ENCODE measurements at regions not wholly inside any gene's neighbourhood (a gene's known extent, or its start where the extent isn't known, plus 50 kb on each side); places are given as distances from the start of the nearest gene placed in this dataset.

GRCh38 chr10:117863771-117864170 lies 183.0 kb downstream of the RAB11FIP2 start:
- peaks cover 8 to 9% of the 10 kb centered on the region in 2 donors for H3K27me3 Mint-ChIP-seq (ENCODE audit: low read depth in 2 of 2)
- Histone ChIP-seq H3K4me1 (ENCODE audit: control insufficient read depth, insufficient read depth, low read length) (no peaks in the 10 kb centered on the region), H3K27me3 (ENCODE audit: control insufficient read depth, insufficient read depth, low read length) (no peaks in the 10 kb centered on the region), H3K27ac (ENCODE audit: low read length) (no peak overlapping the region), H3K9me3 (ENCODE audit: control insufficient read depth, insufficient read depth, low read length) (no peaks in the 10 kb centered on the region), H3K4me3 (ENCODE audit: low read length) (no peak overlapping the region), H3K36me3 (ENCODE audit: control insufficient read depth, insufficient read depth, low read length) (no peaks in the 10 kb centered on the region)
- no peak for ATAC-seq
- no peaks in the 10 kb centered on the region for H3K4me1 Mint-ChIP-seq
- H3K27ac Mint-ChIP-seq, result no peak overlapping the region
- H3K36me3 Mint-ChIP-seq, result no peaks in the 10 kb centered on the region
- intact Hi-C loops (cut with micrococcal nuclease), result no loop called here
- no peak for DNase-seq
- no peaks in the 10 kb centered on the region for H3K9me3 Mint-ChIP-seq
- no peak overlapping the region for H3K4me3 Mint-ChIP-seq
- no peak for TF ChIP-seq CTCF (IDR thresholded peaks at IDR 0.05)
- WGBS (ENCODE audit: insufficient coverage), result 80% methylated on average over 1 of the region's 2 CpGs

- no peaks in the 10 kb centered on the region for H3K9me3 ChIP-seq (ENCODE audit: control insufficient read depth, insufficient read depth, low read length)
- DNase-seq (no peak), ATAC-seq (no peak)
- intact Hi-C loops (cut with micrococcal nuclease), result no loop called here
- Mint-ChIP-seq H3K27ac (no peak overlapping the region), H3K9me3 (no peaks in the 10 kb centered on the region), H3K4me3 (no peak overlapping the region), H3K4me1 (no peaks in the 10 kb centered on the region), H3K36me3 (no peaks in the 10 kb centered on the region), H3K27me3 (ENCODE audit: low read depth in 2 of 2) (peaks cover 9 to 21% of the 10 kb centered on the region in 2 donors)
- H3K4me3 ChIP-seq (ENCODE audit: low read length), result no peak overlapping the region
- no peak overlapping the region for H3K27ac ChIP-seq (ENCODE audit: low read length)
- 87% methylated on average over 4 of the region's 4 CpGs for WGBS (ENCODE audit: insufficient coverage)
- no peaks in the 10 kb centered on the region for H3K36me3 ChIP-seq (ENCODE audit: control insufficient read depth, insufficient read depth, low read length)
- H3K27me3 ChIP-seq (ENCODE audit: control insufficient read depth, insufficient read depth, low read length), result no peaks in the 10 kb centered on the region
- no peaks in the 10 kb centered on the region for H3K4me1 ChIP-seq (ENCODE audit: control insufficient read depth, insufficient read depth, low read length)
- no peak for TF ChIP-seq CTCF (IDR thresholded peaks at IDR 0.05)
These were observed 180.8 kb downstream of the RAB11FIP2 start for GRCh38 chr10:117865945-117866344.

- Histone ChIP-seq H3K4me3 (ENCODE audit: low read length) (no peak overlapping the region), H3K4me1 (ENCODE audit: control insufficient read depth, insufficient read depth, low read length) (no peaks in the 10 kb centered on the region), H3K27ac (ENCODE audit: low read length) (no peak overlapping the region), H3K27me3 (ENCODE audit: control insufficient read depth, insufficient read depth, low read length) (no peaks in the 10 kb centered on the region), H3K9me3 (ENCODE audit: control insufficient read depth, insufficient read depth, low read length) (no peaks in the 10 kb centered on the region), H3K36me3 (ENCODE audit: control insufficient read depth, insufficient read depth, low read length) (no peaks in the 10 kb centered on the region)
- H3K4me3 Mint-ChIP-seq, result no peak overlapping the region
- no peak for TF ChIP-seq CTCF (IDR thresholded peaks at IDR 0.05)
- H3K27ac Mint-ChIP-seq, result no peak overlapping the region
- ATAC-seq (no peak), DNase-seq (no peak)
- no peaks in the 10 kb centered on the region for H3K36me3 Mint-ChIP-seq
- peaks cover 12 to 21% of the 10 kb centered on the region in 2 donors for H3K27me3 Mint-ChIP-seq (ENCODE audit: low read depth in 2 of 2)
- 96% methylated on average over 8 of the region's 9 CpGs for WGBS (ENCODE audit: insufficient coverage)
- H3K9me3 Mint-ChIP-seq, result peaks cover 0 to 2% of the 10 kb centered on the region in 2 donors
- intact Hi-C loops (cut with micrococcal nuclease), result no loop called here
- H3K4me1 Mint-ChIP-seq, result no peaks in the 10 kb centered on the region
These were observed 178.6 kb downstream of the RAB11FIP2 start for GRCh38 chr10:117868151-117868550.

- no peak for DNase-seq
- intact Hi-C loops (cut with micrococcal nuclease), result no loop called here
- Histone ChIP-seq H3K27me3 (ENCODE audit: control insufficient read depth, insufficient read depth, low read length) (no peaks in the 10 kb centered on the region), H3K36me3 (ENCODE audit: control insufficient read depth, insufficient read depth, low read length) (no peaks in the 10 kb centered on the region), H3K4me1 (ENCODE audit: control insufficient read depth, insufficient read depth, low read length) (no peaks in the 10 kb centered on the region), H3K9me3 (ENCODE audit: control insufficient read depth, insufficient read depth, low read length) (no peaks in the 10 kb centered on the region), H3K27ac (ENCODE audit: low read length) (no peak overlapping the region), H3K4me3 (ENCODE audit: low read length) (no peak overlapping the region)
- Mint-ChIP-seq H3K27ac (no peak overlapping the region), H3K4me3 (no peak overlapping the region), H3K36me3 (no peaks in the 10 kb centered on the region), H3K27me3 (ENCODE audit: low read depth in 2 of 2) (peaks cover 0 to 12% of the 10 kb centered on the region in 2 donors), H3K4me1 (no peaks in the 10 kb centered on the region), H3K9me3 (peaks cover 0 to 2% of the 10 kb centered on the region in 2 donors)
- 46% methylated on average over 1 of the region's 2 CpGs for WGBS (ENCODE audit: insufficient coverage)
- ATAC-seq, result no peak
- TF ChIP-seq CTCF (IDR thresholded peaks at IDR 0.05), result no peak
These were observed 170.9 kb downstream of the RAB11FIP2 start for GRCh38 chr10:117875793-117876192.

Data from natural killer cell (primary cell).